Mesendoderm (in vitro differentiated cells): ENCODE measurements at regions not wholly inside any gene's neighbourhood (a gene's known extent, or its start where the extent isn't known, plus 50 kb on each side); places are given as distances from the start of the nearest gene placed in this dataset.

Experiments
- DNase-seq: peaks from one replicate; pipeline ENCODE4 v3.0.0; 2013
- H2AK5ac ChIP-seq: 2 replicates; pipeline ENCODE4 v1.6.1; 2013; ENCODE audit warnings: low read length, inconsistent platforms
- H2BK120ac ChIP-seq: 2 replicates; pipeline ENCODE4 v1.6.1; 2013; ENCODE audit warnings: low read depth, mild to moderate bottlenecking, low read length, moderate library complexity, mixed read lengths
- H2BK15ac ChIP-seq: replicated peaks from 2 replicates; pipeline ENCODE4 v1.6.1; 2013; ENCODE audit warnings: low read depth, mild to moderate bottlenecking, moderate library complexity
- H2BK5ac ChIP-seq: 2 replicates; pipeline ENCODE4 v1.6.1; 2013; ENCODE audit warnings: low read length, inconsistent platforms
- H3K18ac ChIP-seq: 2 replicates; pipeline ENCODE4 v1.6.1; 2013; ENCODE audit warnings: mild to moderate bottlenecking, low read length, mixed read lengths
- H3K23ac ChIP-seq: one replicate; pipeline ENCODE4 v1.6.1; 2013; ENCODE audit warnings: low read length
- H3K27ac ChIP-seq: 2 replicates; pipeline ENCODE4 v1.5.1; 2013; ENCODE audit warnings: low read depth, mild to moderate bottlenecking, inconsistent platforms, low read length, moderate library complexity
- H3K27me3 ChIP-seq: 2 replicates; pipeline ENCODE4 v1.6.1; 2013; ENCODE audit warnings: low read length, control low read depth, mild to moderate bottlenecking, inconsistent platforms; ENCODE audit not compliant: insufficient read depth, poor library complexity
- H3K36me3 ChIP-seq: 2 replicates; pipeline ENCODE4 v1.6.1; 2013; ENCODE audit warnings: low read length, inconsistent platforms; ENCODE audit not compliant: control insufficient read depth, insufficient read depth
- H3K4ac ChIP-seq: one replicate; pipeline ENCODE4 v1.6.1; 2013; ENCODE audit warnings: low read depth, mild to moderate bottlenecking, low read length, moderate library complexity
- H3K4me1 ChIP-seq: 2 replicates; pipeline ENCODE4 v1.6.1; 2013; ENCODE audit warnings: low read depth, low read length, inconsistent platforms; ENCODE audit not compliant: control insufficient read depth
- H3K4me2 ChIP-seq: 2 replicates; pipeline ENCODE4 v1.6.1; 2013; ENCODE audit warnings: low read length
- H3K4me3 ChIP-seq: 2 replicates; pipeline ENCODE4 v1.5.1; 2013; ENCODE audit warnings: mild to moderate bottlenecking, low read length
- H3K56ac ChIP-seq: one replicate; pipeline ENCODE4 v1.6.1; 2013; ENCODE audit warnings: low read length
- H3K79me1 ChIP-seq: 2 replicates; pipeline ENCODE4 v1.6.1; 2013; ENCODE audit warnings: low read length, inconsistent platforms
- H3K79me2 ChIP-seq: 2 replicates; pipeline ENCODE4 v1.6.1; 2013; ENCODE audit warnings: mild to moderate bottlenecking, low read length; ENCODE audit not compliant: control insufficient read depth, insufficient read depth
- H3K9ac ChIP-seq: 2 replicates; pipeline ENCODE4 v1.6.1; 2013; ENCODE audit warnings: low read length, inconsistent platforms
- H4K5ac ChIP-seq: one replicate; pipeline ENCODE4 v1.6.1; 2013; ENCODE audit warnings: low read length
- H4K8ac ChIP-seq: one replicate; pipeline ENCODE4 v1.6.1; 2013; ENCODE audit warnings: low read depth, mild to moderate bottlenecking, control low read depth, low read length, moderate library complexity
- WGBS: extraction: QIAGEN DNeasy Blood & Tissue Kit; methylation state at CpG from one replicate; pipeline ENCODE4 v1.1.7; 2013; ENCODE audit warnings: low lambda C conversion rate, missing lambda C conversion rate; ENCODE audit not compliant: insufficient coverage; ENCODE audit errors: extremely low coverage; 5-methylcytosine and 5-hydroxymethylcytosine counted together

DNA sequence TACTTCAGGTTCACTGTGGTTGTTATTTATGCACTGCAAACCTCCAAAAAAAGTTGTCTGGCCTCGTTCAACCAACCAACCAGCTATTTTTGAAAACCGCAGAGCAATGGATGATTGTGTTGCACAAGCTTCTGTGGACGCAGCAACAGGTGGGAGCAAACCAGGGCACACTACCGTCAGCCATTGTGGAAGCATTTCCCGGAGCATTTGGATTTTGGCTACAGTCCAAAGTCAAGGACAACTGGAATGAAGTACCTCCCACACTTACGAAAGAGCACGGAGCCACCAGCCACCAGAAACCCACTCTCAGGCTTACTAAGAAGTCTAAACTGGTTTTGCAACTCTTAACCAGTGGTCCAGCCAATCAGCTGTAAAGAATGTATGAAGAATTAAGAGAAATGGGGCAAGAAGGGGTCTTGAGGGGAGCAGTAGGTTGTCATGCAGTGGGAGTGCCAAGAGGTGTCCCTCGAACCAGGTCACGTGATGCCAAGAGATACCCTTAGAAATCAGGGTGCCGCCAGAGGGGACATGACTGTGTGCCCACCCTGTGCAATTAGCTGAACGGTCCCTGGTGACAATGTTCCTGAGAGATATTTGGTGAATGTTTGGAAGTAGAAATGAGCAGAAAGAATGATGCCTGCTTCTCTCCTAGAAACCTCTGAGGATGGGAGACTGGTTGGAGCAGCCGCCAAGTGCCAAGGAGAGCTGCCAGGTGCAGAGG is 68.9 kb upstream of the PCSK6 start:
- H4K5ac ChIP-seq = no peak overlapping the region
- no peak overlapping the region for H3K18ac ChIP-seq
- no peak for DNase-seq
- no peaks in the 10 kb centered on the region for H3K79me2 ChIP-seq
- H3K56ac ChIP-seq = no peak overlapping the region
- H3K23ac ChIP-seq = no peak overlapping the region
- H3K4me2 ChIP-seq = no peak overlapping the region
- H4K8ac ChIP-seq = no peak overlapping the region
- no peaks in the 10 kb centered on the region for H3K36me3 ChIP-seq
- WGBS = no CpG with 5 or more reads among the region's 12 CpGs
- H3K4ac ChIP-seq = no peak overlapping the region
- H3K9ac ChIP-seq = no peak overlapping the region
- no peak overlapping the region for H2BK120ac ChIP-seq
- no peak overlapping the region for H3K27ac ChIP-seq
- no peaks in the 10 kb centered on the region for H3K79me1 ChIP-seq
- no peak overlapping the region for H2BK15ac ChIP-seq
- no peaks in the 10 kb centered on the region for H3K4me1 ChIP-seq
- no peak overlapping the region for H3K4me3 ChIP-seq
- H2BK5ac ChIP-seq = no peak overlapping the region
- no peaks in the 10 kb centered on the region for H3K27me3 ChIP-seq
- H2AK5ac ChIP-seq = no peak overlapping the region

DNA sequence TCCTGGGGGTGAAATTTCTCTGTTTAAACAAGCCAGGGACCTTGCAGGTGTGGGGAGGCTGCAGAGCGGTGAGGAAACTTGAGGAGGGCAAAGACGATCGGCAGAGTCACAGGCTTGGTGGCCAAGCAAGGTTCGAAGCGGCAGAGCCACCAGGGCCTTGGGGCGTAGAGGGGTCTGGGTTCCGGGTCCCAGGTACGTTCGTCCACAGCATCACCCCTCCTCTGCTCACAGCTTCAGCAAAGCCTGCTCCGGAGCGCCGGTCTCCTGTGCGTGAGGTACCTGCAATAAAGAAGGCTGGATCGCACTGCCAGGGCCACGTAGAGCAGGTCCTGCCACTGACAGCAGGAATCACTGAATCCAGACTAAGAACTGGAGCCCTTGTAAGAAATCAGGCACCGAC is 66.8 kb upstream of the PCSK6 start:
- Histone ChIP-seq H3K79me1 (no peaks in the 10 kb centered on the region), H3K9ac (no peak overlapping the region), H3K27me3 (no peaks in the 10 kb centered on the region), H2BK5ac (no peak overlapping the region), H3K4ac (no peak overlapping the region), H3K36me3 (no peaks in the 10 kb centered on the region), H3K23ac (no peak overlapping the region), H3K56ac (no peak overlapping the region), H3K4me3 (no peak overlapping the region), H2BK120ac (no peak overlapping the region), H4K5ac (no peak overlapping the region), H3K79me2 (no peaks in the 10 kb centered on the region), H2AK5ac (no peak overlapping the region), H4K8ac (no peak overlapping the region), H2BK15ac (no peak overlapping the region), H3K18ac (no peak overlapping the region), H3K27ac (no peak overlapping the region), H3K4me1 (no peaks in the 10 kb centered on the region), H3K4me2 (no peak overlapping the region)
- WGBS = no CpG with 5 or more reads among the region's 16 CpGs
- no peak for DNase-seq

DNA sequence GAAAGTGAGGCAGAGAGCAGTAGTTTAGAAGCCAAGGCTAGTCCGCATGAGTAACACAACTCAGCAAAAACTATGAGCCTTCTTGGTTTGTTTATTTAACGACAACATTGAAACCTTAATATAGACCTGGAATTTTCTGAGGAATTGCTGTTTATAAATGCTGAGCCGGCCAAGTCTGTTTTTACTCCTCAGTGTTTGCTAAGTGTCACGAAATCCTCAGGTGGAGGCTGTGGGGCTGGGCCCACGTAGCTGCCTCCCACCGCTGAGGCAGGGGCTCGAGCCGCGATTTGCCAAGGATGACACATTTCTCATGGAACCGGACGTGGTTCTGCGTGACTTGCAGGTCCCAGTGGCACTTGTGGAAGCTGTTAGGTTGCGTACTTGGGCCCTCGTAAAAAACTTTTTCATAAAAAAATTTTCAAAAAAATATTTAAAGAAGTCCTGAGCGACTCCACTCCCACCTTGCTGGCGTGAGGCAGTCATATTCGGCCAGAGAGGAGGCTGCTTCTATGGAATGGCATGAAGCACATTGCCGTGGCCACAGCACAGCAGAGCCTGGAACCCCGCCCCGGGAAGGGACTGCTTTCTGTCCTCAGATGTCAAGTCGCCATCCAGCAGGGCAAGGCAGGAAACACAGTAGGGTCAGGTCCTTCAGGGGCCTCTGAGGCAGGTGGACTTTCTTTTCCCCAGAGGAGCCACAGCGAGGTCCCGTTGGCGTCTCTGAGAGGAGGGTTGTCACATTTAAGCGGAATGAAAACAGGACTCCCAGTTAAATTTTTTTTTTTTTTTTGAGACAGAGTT is 64.8 kb upstream of the PCSK6 start:
- no peak overlapping the region for H2AK5ac ChIP-seq
- no peak overlapping the region for H3K4ac ChIP-seq
- H3K36me3 ChIP-seq = no peaks in the 10 kb centered on the region
- H3K23ac ChIP-seq = no peak overlapping the region
- H2BK15ac ChIP-seq = no peak overlapping the region
- no peak overlapping the region for H3K4me2 ChIP-seq
- no peak overlapping the region for H4K5ac ChIP-seq
- H3K56ac ChIP-seq = no peak overlapping the region
- WGBS = no CpG with 5 or more reads among the region's 25 CpGs
- no peak overlapping the region for H3K4me3 ChIP-seq
- H3K27me3 ChIP-seq = no peaks in the 10 kb centered on the region
- H3K18ac ChIP-seq = no peak overlapping the region
- no peak overlapping the region for H2BK5ac ChIP-seq
- H4K8ac ChIP-seq = no peak overlapping the region
- no peak overlapping the region for H3K9ac ChIP-seq
- H3K79me2 ChIP-seq = no peaks in the 10 kb centered on the region
- H2BK120ac ChIP-seq = no peak overlapping the region
- DNase-seq = no peak
- no peak overlapping the region for H3K27ac ChIP-seq
- no peaks in the 10 kb centered on the region for H3K4me1 ChIP-seq
- no peaks in the 10 kb centered on the region for H3K79me1 ChIP-seq

DNA sequence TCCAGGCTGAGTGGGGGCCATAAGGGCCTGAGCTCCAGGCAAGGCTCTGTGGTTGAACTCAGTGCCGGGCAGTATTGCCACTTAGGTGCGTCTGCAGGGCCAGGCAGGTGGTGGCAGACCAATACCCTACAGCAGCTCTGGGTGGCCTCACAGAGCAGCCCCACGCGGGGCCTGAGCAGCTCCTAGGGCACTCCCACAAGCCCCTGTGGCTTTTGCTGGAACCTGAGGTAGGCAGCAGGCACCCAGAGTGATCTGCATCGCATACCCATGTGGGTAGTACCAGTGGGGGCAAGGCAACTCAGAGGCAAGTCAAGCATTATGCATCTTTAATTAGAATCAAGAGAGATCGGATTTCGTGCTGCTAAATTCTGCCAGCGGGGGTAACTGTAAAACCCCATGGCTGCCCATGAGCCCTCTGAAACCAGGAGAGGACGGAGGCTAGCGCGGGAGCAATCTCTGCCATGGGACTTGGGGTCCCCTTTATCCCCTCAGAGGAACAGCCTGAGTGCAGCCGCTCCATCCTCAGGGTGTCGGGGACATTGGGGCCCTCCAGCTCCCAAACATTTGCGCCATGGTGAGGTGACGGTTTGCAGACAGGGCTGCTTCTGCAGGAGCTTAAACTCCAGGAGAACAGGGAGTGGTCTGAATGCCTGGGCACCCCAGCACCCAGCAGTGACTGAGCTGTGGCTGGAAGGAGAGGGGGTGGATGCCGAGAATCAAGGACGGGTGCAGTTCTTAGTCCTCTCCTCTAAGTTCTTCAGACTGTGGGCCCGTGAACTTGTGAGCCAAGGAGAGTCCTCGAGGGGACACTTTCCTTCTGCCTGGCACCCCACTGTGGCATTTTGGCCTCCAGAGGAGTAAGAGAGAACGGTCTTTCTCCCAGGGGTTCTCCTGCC is 62.4 kb upstream of the PCSK6 start:
- H2BK15ac ChIP-seq = no peak overlapping the region

DNA sequence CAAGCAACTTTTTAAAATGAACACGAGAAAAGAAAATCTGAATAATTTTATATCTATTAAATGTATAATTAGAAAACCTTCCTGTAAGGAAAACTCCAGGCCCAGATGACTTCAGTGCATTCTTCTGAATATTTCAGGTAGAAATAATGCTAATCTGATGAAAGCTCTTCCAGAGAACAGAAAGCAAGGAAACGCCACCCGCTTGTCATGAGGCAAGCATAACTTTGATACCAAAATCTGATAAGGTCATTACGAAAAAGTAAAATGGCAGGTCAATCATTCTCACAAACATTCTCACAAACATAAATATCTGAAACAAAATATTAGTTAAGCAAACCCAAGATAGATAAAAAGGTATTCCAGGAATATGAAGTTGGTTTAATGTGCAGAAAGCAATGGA is 60.6 kb upstream of the PCSK6 start:
- H2AK5ac ChIP-seq = no peak overlapping the region
- H2BK15ac ChIP-seq = no peak overlapping the region
- H4K5ac ChIP-seq = no peak overlapping the region
- H4K8ac ChIP-seq = no peak overlapping the region
- no peaks in the 10 kb centered on the region for H3K4me1 ChIP-seq
- H3K4ac ChIP-seq = no peak overlapping the region
- no peaks in the 10 kb centered on the region for H3K79me2 ChIP-seq
- H3K79me1 ChIP-seq = no peaks in the 10 kb centered on the region
- H3K36me3 ChIP-seq = no peaks in the 10 kb centered on the region
- no CpG with 5 or more reads among the region's 4 CpGs for WGBS
- H3K56ac ChIP-seq = no peak overlapping the region
- no peak overlapping the region for H3K4me3 ChIP-seq
- H3K4me2 ChIP-seq = no peak overlapping the region
- no peak for DNase-seq
- no peak overlapping the region for H3K23ac ChIP-seq
- no peak overlapping the region for H3K18ac ChIP-seq
- no peak overlapping the region for H3K9ac ChIP-seq
- H2BK5ac ChIP-seq = no peak overlapping the region
- no peak overlapping the region for H2BK120ac ChIP-seq
- H3K27ac ChIP-seq = no peak overlapping the region
- H3K27me3 ChIP-seq = no peaks in the 10 kb centered on the region

More for the DNA sequence above, 62.4 kb upstream of the PCSK6 start:
- Histone ChIP-seq H3K4me2 (no peak overlapping the region), H2BK5ac (no peak overlapping the region), H2AK5ac (no peak overlapping the region), H3K79me2 (no peaks in the 10 kb centered on the region), H3K36me3 (no peaks in the 10 kb centered on the region), H3K9ac (no peak overlapping the region), H3K56ac (no peak overlapping the region), H3K4me3 (no peak overlapping the region), H3K27me3 (no peaks in the 10 kb centered on the region), H3K23ac (no peak overlapping the region), H3K4ac (no peak overlapping the region), H3K18ac (no peak overlapping the region), H3K27ac (no peak overlapping the region), H2BK120ac (no peak overlapping the region), H4K8ac (no peak overlapping the region), H4K5ac (no peak overlapping the region), H3K79me1 (no peaks in the 10 kb centered on the region), H3K4me1 (no peaks in the 10 kb centered on the region)
- DNase-seq = no peak
- WGBS = no CpG with 5 or more reads among the region's 20 CpGs
